ENCODE measurements at regions not wholly inside any gene's neighbourhood (a gene's known extent, or its start where the extent isn't known, plus 50 kb on each side); places are given as distances from the start of the nearest gene placed in this dataset.

DNA sequence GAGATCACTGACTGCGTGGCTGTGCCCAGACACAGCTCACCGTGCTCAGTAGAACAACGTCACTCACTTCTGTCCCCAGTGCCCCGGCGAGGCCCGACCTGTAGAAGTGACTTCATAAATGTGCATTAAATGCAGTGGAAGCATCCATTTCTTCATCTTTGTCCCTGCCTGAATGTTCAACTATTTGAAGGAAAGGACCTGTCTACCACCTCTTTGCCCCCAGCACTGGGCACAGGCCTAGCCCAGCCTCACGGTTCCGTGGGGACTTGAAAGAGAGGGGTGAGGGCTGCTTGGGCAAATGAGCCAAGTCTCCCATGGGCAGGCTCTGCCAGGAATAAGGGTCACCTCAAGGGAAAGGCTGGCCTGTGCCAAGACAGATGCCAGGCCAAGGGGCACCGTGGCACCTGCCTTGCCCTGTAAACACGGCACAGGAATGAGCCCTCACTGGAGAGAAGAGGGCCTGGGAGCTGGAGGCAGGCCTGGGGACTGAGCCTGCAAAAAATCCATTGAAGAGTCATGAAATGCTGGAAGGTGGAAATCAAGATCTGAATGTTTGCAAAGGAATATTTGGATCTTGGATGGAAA lies 845.3 kb downstream of the BRD1 start:
- Histone ChIP-seq H3K27ac (ENCODE audit: low read length in 2 of 2) (no peak overlapping the region), H3K79me2 (ENCODE audit: control insufficient read depth, insufficient read depth, low read length) (no peaks in the 10 kb centered on the region), H3K9ac (ENCODE audit: low read length) (no peak overlapping the region), H3K4me3 (ENCODE audit: control extremely low read depth in 1 of 5, extremely low read depth in 1 of 5, insufficient read depth in 1 of 5, low read depth in 2 of 5, low read length in 4 of 5) (no peak overlapping the region), H3K9me3 (ENCODE audit: control extremely low read depth in 1 of 3, control insufficient read depth in 2 of 3, insufficient read depth in 1 of 3, low read length in 2 of 3) (peaks cover 0 to 11% (median 0%) of the 10 kb centered on the region in 3 donors), H4K20me1 (ENCODE audit: control insufficient read depth, insufficient read depth, low read length, poor library complexity, severe bottlenecking) (no peaks in the 10 kb centered on the region), H3K27me3 (replicated peaks in 1 of 4; ENCODE audit: control extremely low read depth in 1 of 4, control insufficient read depth in 3 of 4, insufficient read depth in 4 of 4, low read length in 3 of 4) (no peaks in the 10 kb centered on the region), H2AFZ (ENCODE audit: insufficient read depth, low read depth, low read length, poor library complexity, severe bottlenecking) (no peak overlapping the region), H3K36me3 (replicated peaks in 1 of 2; ENCODE audit: control extremely low read depth in 1 of 2, control insufficient read depth in 1 of 2, extremely low read depth in 1 of 2, insufficient read depth in 2 of 2, low read length in 1 of 2) (no peaks in the 10 kb centered on the region), H3K4me1 (ENCODE audit: control insufficient read depth in 2 of 2, insufficient read depth in 2 of 2, low read length in 2 of 2) (no peaks in the 10 kb centered on the region), H3K4me2 (replicated peaks; ENCODE audit: low read depth, low read length, poor library complexity, severe bottlenecking) (no peak overlapping the region)
- WGBS (ENCODE audit: insufficient coverage) = 86% methylated on average over 10 of the region's 10 CpGs
- TF ChIP-seq EZH2 (IDR thresholded peaks at IDR 0.05; ENCODE audit: borderline replicate concordance, insufficient read depth, low read depth, low read length, poor library complexity, severe bottlenecking) = no peak
- TF ChIP-seq, protein P1, sequence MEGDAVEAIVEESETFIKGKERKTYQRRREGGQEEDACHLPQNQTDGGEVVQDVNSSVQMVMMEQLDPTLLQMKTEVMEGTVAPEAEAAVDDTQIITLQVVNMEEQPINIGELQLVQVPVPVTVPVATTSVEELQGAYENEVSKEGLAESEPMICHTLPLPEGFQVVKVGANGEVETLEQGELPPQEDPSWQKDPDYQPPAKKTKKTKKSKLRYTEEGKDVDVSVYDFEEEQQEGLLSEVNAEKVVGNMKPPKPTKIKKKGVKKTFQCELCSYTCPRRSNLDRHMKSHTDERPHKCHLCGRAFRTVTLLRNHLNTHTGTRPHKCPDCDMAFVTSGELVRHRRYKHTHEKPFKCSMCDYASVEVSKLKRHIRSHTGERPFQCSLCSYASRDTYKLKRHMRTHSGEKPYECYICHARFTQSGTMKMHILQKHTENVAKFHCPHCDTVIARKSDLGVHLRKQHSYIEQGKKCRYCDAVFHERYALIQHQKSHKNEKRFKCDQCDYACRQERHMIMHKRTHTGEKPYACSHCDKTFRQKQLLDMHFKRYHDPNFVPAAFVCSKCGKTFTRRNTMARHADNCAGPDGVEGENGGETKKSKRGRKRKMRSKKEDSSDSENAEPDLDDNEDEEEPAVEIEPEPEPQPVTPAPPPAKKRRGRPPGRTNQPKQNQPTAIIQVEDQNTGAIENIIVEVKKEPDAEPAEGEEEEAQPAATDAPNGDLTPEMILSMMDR (IDR thresholded peaks at IDR 0.05) = no peak
- intact Hi-C loops (cut with micrococcal nuclease) = no loop called here
- ATAC-seq (ENCODE audit: low read depth) (no peak), DNase-seq (no peak)
- POLR2A ChIA-PET = no interaction called here
- CTCF ChIA-PET = no interaction called here
- Mint-ChIP-seq H3K27me3 (peaks cover 4% of the 10 kb centered on the region), H3K9me3 (ENCODE audit: insufficient read depth) (peaks cover 3% of the 10 kb centered on the region), H3K27ac (no peak overlapping the region), H3K4me1 (no peaks in the 10 kb centered on the region), H3K4me3 (no peak overlapping the region)

DNA sequence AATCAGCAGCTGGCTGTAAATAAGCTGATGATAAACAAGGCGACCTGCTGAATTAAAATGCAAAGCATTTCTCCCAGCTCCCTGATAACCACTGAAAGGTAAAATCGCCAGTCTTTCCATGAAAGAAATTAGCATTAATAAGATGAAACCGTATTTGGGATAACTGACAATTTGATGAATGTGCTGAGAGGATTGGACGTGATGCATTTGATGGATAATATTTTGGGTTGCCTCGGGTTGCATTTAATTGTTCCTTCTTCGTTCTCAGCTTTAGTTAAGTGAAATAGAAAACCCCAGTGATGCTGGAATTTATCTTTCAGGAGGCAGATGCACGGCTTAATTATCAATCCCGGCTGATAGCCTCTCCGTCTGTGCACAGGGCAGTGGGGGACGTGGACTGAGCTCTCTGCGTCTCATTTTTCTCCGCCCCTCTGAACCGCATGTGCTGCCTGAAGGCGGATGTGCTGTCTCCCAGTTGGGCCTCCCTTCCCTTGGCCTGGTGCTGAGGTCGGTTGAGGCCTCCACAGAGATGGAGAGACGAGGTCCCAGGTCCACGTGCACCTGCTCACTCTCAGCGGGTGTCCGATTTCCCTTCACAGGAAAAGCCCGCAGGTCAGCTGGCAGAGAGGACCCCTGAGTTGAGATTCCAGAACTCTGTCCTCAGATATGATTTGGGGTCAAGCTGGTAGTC lies 846.2 kb downstream of the BRD1 start:
- 87% methylated on average over 17 of the region's 20 CpGs for WGBS (ENCODE audit: insufficient coverage)

More for the DNA sequence above, 846.2 kb downstream of the BRD1 start:
- no peak for TF ChIP-seq EZH2 (IDR thresholded peaks at IDR 0.05; ENCODE audit: borderline replicate concordance, insufficient read depth, low read depth, low read length, poor library complexity, severe bottlenecking)
- TF ChIP-seq, protein P1 (IDR thresholded peaks at IDR 0.05) = no peak
- H3K4me2 ChIP-seq (replicated peaks; ENCODE audit: low read depth, low read length, poor library complexity, severe bottlenecking) = no peak overlapping the region
- no peaks in the 10 kb centered on the region for H3K4me1 ChIP-seq (ENCODE audit: control insufficient read depth in 2 of 2, insufficient read depth in 2 of 2, low read length in 2 of 2)
- H3K36me3 ChIP-seq (replicated peaks in 1 of 2; ENCODE audit: control extremely low read depth in 1 of 2, control insufficient read depth in 1 of 2, extremely low read depth in 1 of 2, insufficient read depth in 2 of 2, low read length in 1 of 2) = no peaks in the 10 kb centered on the region
- H3K4me1 Mint-ChIP-seq = no peaks in the 10 kb centered on the region
- H4K20me1 ChIP-seq (ENCODE audit: control insufficient read depth, insufficient read depth, low read length, poor library complexity, severe bottlenecking) = no peaks in the 10 kb centered on the region
- ATAC-seq (ENCODE audit: low read depth) = no peak
- ChIA-PET POLR2A (no interaction called here), CTCF (no interaction called here)
- H2AFZ ChIP-seq (ENCODE audit: insufficient read depth, low read depth, low read length, poor library complexity, severe bottlenecking) = no peak overlapping the region
- peaks cover 4% of the 10 kb centered on the region for H3K27me3 Mint-ChIP-seq
- H3K9me3 Mint-ChIP-seq (ENCODE audit: insufficient read depth) = peaks cover 3% of the 10 kb centered on the region
- no peak overlapping the region for H3K27ac ChIP-seq (ENCODE audit: low read length in 2 of 2)
- H3K9me3 ChIP-seq (ENCODE audit: control extremely low read depth in 1 of 3, control insufficient read depth in 2 of 3, insufficient read depth in 1 of 3, low read length in 2 of 3) = peaks cover 0 to 11% (median 0%) of the 10 kb centered on the region in 3 donors
- no peak overlapping the region for H3K4me3 ChIP-seq (ENCODE audit: control extremely low read depth in 1 of 5, extremely low read depth in 1 of 5, insufficient read depth in 1 of 5, low read depth in 2 of 5, low read length in 4 of 5)
- H3K27me3 ChIP-seq (replicated peaks in 1 of 4; ENCODE audit: control extremely low read depth in 1 of 4, control insufficient read depth in 3 of 4, insufficient read depth in 4 of 4, low read length in 3 of 4) = no peaks in the 10 kb centered on the region
- H3K9ac ChIP-seq (ENCODE audit: low read length) = no peak overlapping the region
- H3K27ac Mint-ChIP-seq = no peak overlapping the region
- no peaks in the 10 kb centered on the region for H3K79me2 ChIP-seq (ENCODE audit: control insufficient read depth, insufficient read depth, low read length)
- DNase-seq = no peak
- H3K4me3 Mint-ChIP-seq = no peak overlapping the region
- intact Hi-C loops (cut with micrococcal nuclease) = no loop called here
